Erythroblast (primary cell): ENCODE measurements at regions not wholly inside any gene's neighbourhood (a gene's known extent, or its start where the extent isn't known, plus 50 kb on each side); places are given as distances from the start of the nearest gene placed in this dataset.

Source experiments
- GATA1 ChIP-seq: IDR thresholded peaks from 2 replicates; pipeline ENCODE4 v1.6.1; 2011; ENCODE audit warnings: low read depth, mild to moderate bottlenecking, control low read depth, low read length, moderate library complexity
- POLR2A ChIP-seq: IDR thresholded peaks from 2 replicates; pipeline ENCODE4 v1.6.1; 2011; ENCODE audit warnings: mild to moderate bottlenecking, low read length

DNA sequence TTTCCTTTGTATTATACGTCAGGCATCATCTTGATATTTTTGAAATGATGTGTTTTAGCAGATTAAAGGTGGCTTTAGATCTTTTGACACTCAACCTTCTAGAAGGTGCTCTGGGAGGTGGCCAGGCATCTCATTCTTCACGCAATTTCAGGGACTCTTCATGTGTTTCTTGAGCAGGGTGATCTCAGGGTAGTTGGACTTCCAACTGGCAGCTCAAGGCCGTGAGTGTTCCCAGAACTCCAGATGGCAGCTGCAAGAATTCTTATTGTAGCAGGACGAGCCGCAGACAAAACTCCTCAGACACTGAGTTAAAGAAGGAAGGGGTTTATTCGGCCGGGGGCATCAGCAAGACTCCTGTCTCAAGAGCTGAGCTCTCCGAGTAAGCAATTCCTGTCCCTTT is 82.5 kb upstream of the UBAC2 start:
- TF ChIP-seq POLR2A, result no peak
- TF ChIP-seq GATA1, result no peak
